GM23338 (cell line): ENCODE measurements at regions not wholly inside any gene's neighbourhood (a gene's known extent, or its start where the extent isn't known, plus 50 kb on each side); places are given as distances from the start of the nearest gene placed in this dataset.

Experiments
- ATAC-seq: fragments of 200-7000 bp; cut with Tn5 transposase; 3 replicates; pipeline ENCODE4 v1.9.1; 2020
- DNase-seq: peaks from one replicate; pipeline ENCODE4 v3.0.0-alpha.2; 2015; ENCODE audit warnings: low spot score
- H2AFZ ChIP-seq: fragments of 200-600 bp; sonication (generic); 2 replicates; pipeline ENCODE4 v1.8.0; 2016; ENCODE audit warnings: antibody characterized with exemption, mild to moderate bottlenecking, moderate library complexity
- H3F3A ChIP-seq: fragments of 200-600 bp; sonication (generic); replicated peaks from 2 replicates; pipeline ENCODE4 v1.8.0; 2017; ENCODE audit warnings: antibody characterized with exemption, mixed run types, low read depth
- H3K27ac ChIP-seq: fragments of 200-600 bp; sonication (generic); 2 replicates; pipeline ENCODE4 v1.6.1; 2016; ENCODE audit warnings: low read depth
- H3K27me3 ChIP-seq: fragments of 200-600 bp; sonication (generic); 2 replicates; pipeline ENCODE4 v1.8.0; 2016; ENCODE audit warnings: mild to moderate bottlenecking, mixed run types, moderate library complexity; ENCODE audit not compliant: insufficient read depth
- H3K36me3 ChIP-seq: fragments of 200-600 bp; sonication (generic); 2 replicates; pipeline ENCODE4 v1.8.0; 2016; ENCODE audit warnings: mild to moderate bottlenecking; ENCODE audit not compliant: insufficient read depth
- H3K4me1 ChIP-seq: fragments of 200-600 bp; sonication (generic); 2 replicates; pipeline ENCODE4 v1.8.0; 2016; ENCODE audit warnings: mild to moderate bottlenecking, moderate library complexity; ENCODE audit not compliant: insufficient read depth
- H3K4me2 ChIP-seq: fragments of 200-600 bp; sonication (generic); 2 replicates; pipeline ENCODE4 v1.7.1; 2017; ENCODE audit warnings: mixed run types
- H3K4me3 ChIP-seq: fragments of 200-600 bp; sonication (generic); 2 replicates; pipeline ENCODE4 v1.6.1; 2016; ENCODE audit warnings: mixed run types
- H3K79me2 ChIP-seq: fragments of 200-600 bp; sonication (generic); replicated peaks from 2 replicates; pipeline ENCODE4 v1.8.0; 2017; ENCODE audit warnings: mild to moderate bottlenecking; ENCODE audit not compliant: insufficient read depth
- H3K9me2 ChIP-seq: fragments of 200-600 bp; sonication (generic); 2 replicates; pipeline ENCODE4 v1.8.0; 2017; ENCODE audit not compliant: insufficient read depth
- H4K20me1 ChIP-seq: fragments of 200-600 bp; sonication (generic); replicated peaks from 2 replicates; pipeline ENCODE4 v1.8.0; 2017; ENCODE audit warnings: mild to moderate bottlenecking; ENCODE audit not compliant: insufficient read depth
- H3K27ac Mint-ChIP-seq: 2 replicates; pipeline ENCODE4 v1.8.0; 2020; ENCODE audit warnings: inconsistent platforms, mild to moderate bottlenecking, moderate library complexity, mixed read lengths
- H3K27me3 Mint-ChIP-seq: 3 replicates; pipeline ENCODE4 v1.8.0; 2022; ENCODE audit warnings: low read depth, mild to moderate bottlenecking, moderate library complexity, mixed read lengths, inconsistent platforms; ENCODE audit not compliant: insufficient read depth, poor library complexity
- H3K36me3 Mint-ChIP-seq: 3 replicates; pipeline ENCODE4 v1.8.0; 2021; ENCODE audit warnings: low read depth, mild to moderate bottlenecking, inconsistent platforms, moderate library complexity, mixed read lengths
- H3K4me1 Mint-ChIP-seq: 3 replicates; pipeline ENCODE4 v1.8.0; 2020; ENCODE audit warnings: mild to moderate bottlenecking, inconsistent platforms, mixed read lengths
- H3K4me3 Mint-ChIP-seq: 3 replicates; pipeline ENCODE4 v1.8.0; 2021; ENCODE audit warnings: moderate library complexity, mild to moderate bottlenecking, inconsistent platforms, mixed read lengths
- H3K9me3 Mint-ChIP-seq: 3 replicates; pipeline ENCODE4 v1.8.0; 2020; ENCODE audit warnings: moderate library complexity, mild to moderate bottlenecking, inconsistent platforms, mixed read lengths
- CREB1 ChIP-seq: fragments of 250-450 bp; sonication (Bioruptor Pico); IDR thresholded peaks from 2 replicates; pipeline ENCODE4 v1.5.0; 2020; ENCODE audit warnings: low read depth, mild to moderate bottlenecking, moderate library complexity
- ETS1 ChIP-seq: IDR thresholded peaks from 2 replicates; pipeline ENCODE4 v1.6.1; 2016; ENCODE audit warnings: antibody characterized with exemption
- EZH2 ChIP-seq: fragments of 200-600 bp; sonication (generic); IDR thresholded peaks from one replicate; pipeline ENCODE4 v1.8.0; 2017; ENCODE audit warnings: antibody characterized with exemption, mild to moderate bottlenecking, low read depth; ENCODE audit not compliant: unreplicated experiment
- EZH2phosphoT487 ChIP-seq: fragments of 200-600 bp; sonication (generic); IDR thresholded peaks from one replicate; pipeline ENCODE4 v1.8.1; 2018; ENCODE audit warnings: antibody characterized with exemption; ENCODE audit not compliant: unreplicated experiment
- JUNB ChIP-seq: IDR thresholded peaks from one replicate; pipeline ENCODE4 v1.6.1; 2016; ENCODE audit warnings: antibody characterized with exemption; ENCODE audit not compliant: unreplicated experiment
- NANOG ChIP-seq: IDR thresholded peaks from 2 replicates; pipeline ENCODE4 v1.6.1; 2016; ENCODE audit warnings: antibody characterized with exemption, borderline replicate concordance
- POLR2AphosphoS5 ChIP-seq: IDR thresholded peaks from 2 replicates; pipeline ENCODE4 v1.6.1; 2016; ENCODE audit warnings: antibody characterized with exemption, low read depth
- REST ChIP-seq: IDR thresholded peaks from one replicate; pipeline ENCODE4 v1.6.1; 2018; ENCODE audit warnings: antibody characterized with exemption; ENCODE audit not compliant: unreplicated experiment
- STAT1 ChIP-seq: IDR thresholded peaks from one replicate; pipeline ENCODE4 v1.6.1; 2016; ENCODE audit warnings: antibody characterized with exemption; ENCODE audit not compliant: unreplicated experiment
- ZNF114 ChIP-seq: fragments of 250-450 bp; sonication (Bioruptor Pico); IDR thresholded peaks from 2 replicates; pipeline ENCODE4 v1.5.0; 2020; ENCODE audit warnings: mild to moderate bottlenecking, moderate library complexity
- ZNF331 ChIP-seq: fragments of 250-450 bp; sonication (Bioruptor Pico); IDR thresholded peaks from 2 replicates; pipeline ENCODE4 v1.5.0; 2020; ENCODE audit warnings: low read depth, mild to moderate bottlenecking, moderate library complexity
- ZNF462 ChIP-seq: fragments of 250-450 bp; sonication (Bioruptor Pico); IDR thresholded peaks from 2 replicates; pipeline ENCODE4 v1.5.0; 2020; ENCODE audit warnings: mild to moderate bottlenecking, moderate library complexity

- TF ChIP-seq ZNF462 (CRISPR knock-in tag) (no peak), CREB1 (CRISPR knock-in tag) (no peak), ETS1 (no peak), EZH2 (no peak), STAT1 (no peak), JUNB (no peak)
Observed at GRCh38 chr10:88103576-88103975, 240.2 kb downstream of the PTEN start (continued).

- no peaks in the 10 kb centered on the region for H4K20me1 ChIP-seq
- no peaks in the 10 kb centered on the region; the same call in 1 of the 2 replicates for H3K4me1 ChIP-seq
- H3K79me2 ChIP-seq: no peaks in the 10 kb centered on the region
- no peaks in the 10 kb centered on the region; the same call in 1 of the 2 replicates for H3K36me3 ChIP-seq
- no peaks in the 10 kb centered on the region for H3K9me2 ChIP-seq
- H3K27me3 ChIP-seq: no peaks in the 10 kb centered on the region
- Mint-ChIP-seq H3K27ac (no peak overlapping the region), H3K4me1 (peaks cover 10% of the 10 kb centered on the region), H3K27me3 (no peaks in the 10 kb centered on the region), H3K9me3 (no peaks in the 10 kb centered on the region), H3K4me3 (no peak overlapping the region), H3K36me3 (no peaks in the 10 kb centered on the region)
- no peak overlapping the region for H3K27ac ChIP-seq
- H3K4me3 ChIP-seq: no peak overlapping the region
- no peak for DNase-seq
- H2AFZ ChIP-seq: no peak overlapping the region; the same call in 1 of the 2 replicates
- no peaks in the 10 kb centered on the region for H3F3A ChIP-seq
- H3K4me2 ChIP-seq: no peak overlapping the region
- no peak for ATAC-seq
- no peak for TF ChIP-seq CREB1 (CRISPR knock-in tag)
- TF ChIP-seq EZH2phosphoT487: no peak
- TF ChIP-seq ETS1: no peak
- TF ChIP-seq NANOG: no peak
- no peak for TF ChIP-seq ZNF331 (CRISPR knock-in tag)
- TF ChIP-seq POLR2AphosphoS5: no peak
- TF ChIP-seq REST: no peak
- TF ChIP-seq ZNF114: no peak
- no peak for TF ChIP-seq JUNB
- TF ChIP-seq STAT1: no peak
- no peak for TF ChIP-seq EZH2
Observed at GRCh38 chr10:88104223-88104622, 240.8 kb downstream of the PTEN start.
